ENCODE measurements at regions not wholly inside any gene's neighbourhood (a gene's known extent, or its start where the extent isn't known, plus 50 kb on each side); places are given as distances from the start of the nearest gene placed in this dataset.
"Not testable (repeated sequence)": the region's sequence is repeated elsewhere in the genome, so short reads cannot be mapped to it uniquely, and the experiment has no call there.

GRCh38 chr7:142642316-142642715, 107.0 kb upstream of the PRSS1 start:
- no peak for DNase-seq (ENCODE audit: low read depth, low spot score)
- in situ Hi-C loops (cut with HindIII; ENCODE audit: low pct_unique_long_range_greater_than_20kb, low sequenced_read_pairs), result no loop called here

GRCh38 chr7:142641252-142641651, 108.0 kb upstream of the PRSS1 start:
- not testable (repeated sequence) for DNase-seq (ENCODE audit: low read depth, low spot score)

DNA sequence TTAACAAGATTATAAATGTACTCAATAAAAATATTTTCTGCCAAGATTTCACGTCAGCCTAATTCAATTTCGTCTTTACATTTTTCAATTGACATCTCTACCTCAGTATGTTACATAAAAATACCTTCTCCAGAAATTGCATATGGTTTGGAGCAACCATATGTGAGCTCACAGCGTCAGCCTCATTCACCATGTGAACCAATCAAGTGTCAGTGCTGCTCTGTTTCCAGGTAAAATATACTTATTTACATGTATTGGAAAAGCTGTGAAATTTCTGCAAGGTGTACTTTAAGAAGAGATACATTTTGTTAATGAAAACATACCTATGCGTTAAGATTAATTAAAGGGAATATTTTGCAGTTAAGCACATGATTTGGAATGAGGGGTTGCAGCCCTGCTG, 110.7 kb upstream of the PRSS1 start:
- in situ Hi-C loops (cut with HindIII; ENCODE audit: low pct_unique_long_range_greater_than_20kb, low sequenced_read_pairs), result no loop called here

More at GRCh38 chr7:142641252-142641651, 108.0 kb upstream of the PRSS1 start:
- in situ Hi-C loops (cut with HindIII; ENCODE audit: low pct_unique_long_range_greater_than_20kb, low sequenced_read_pairs), result not testable (repeated sequence)

GRCh38 chr7:142637240-142637639, 112.0 kb upstream of the PRSS1 start:
- DNase-seq (ENCODE audit: low read depth, low spot score), result no peak
- in situ Hi-C loops (cut with HindIII; ENCODE audit: low pct_unique_long_range_greater_than_20kb, low sequenced_read_pairs), result no loop called here

More for the DNA sequence above, 110.7 kb upstream of the PRSS1 start:
- peak; percentile 50 for DNase-seq (ENCODE audit: low read depth, low spot score)

DNA sequence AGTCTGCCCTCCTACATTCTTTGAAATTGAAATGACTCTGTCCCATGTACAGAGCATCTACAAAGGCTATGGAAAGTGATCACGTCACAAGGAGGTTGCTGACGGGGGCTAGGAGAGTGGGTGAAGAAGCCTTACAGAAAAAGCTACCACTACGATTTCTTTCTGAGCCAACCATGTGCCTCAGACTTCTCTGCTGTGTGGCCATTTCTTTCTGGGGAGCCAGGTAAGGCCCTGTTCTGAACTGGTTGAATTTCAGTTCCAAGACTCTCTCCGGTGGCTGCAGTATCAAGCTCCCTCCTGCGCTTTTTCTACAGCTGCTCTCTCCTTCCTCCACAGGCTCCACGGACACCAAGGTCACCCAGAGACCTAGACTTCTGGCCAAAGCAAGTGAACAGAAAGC, 112.5 kb upstream of the PRSS1 start:
- DNase-seq (ENCODE audit: low read depth, low spot score), result no peak
- in situ Hi-C loops (cut with HindIII; ENCODE audit: low pct_unique_long_range_greater_than_20kb, low sequenced_read_pairs), result no loop called here

DNA sequence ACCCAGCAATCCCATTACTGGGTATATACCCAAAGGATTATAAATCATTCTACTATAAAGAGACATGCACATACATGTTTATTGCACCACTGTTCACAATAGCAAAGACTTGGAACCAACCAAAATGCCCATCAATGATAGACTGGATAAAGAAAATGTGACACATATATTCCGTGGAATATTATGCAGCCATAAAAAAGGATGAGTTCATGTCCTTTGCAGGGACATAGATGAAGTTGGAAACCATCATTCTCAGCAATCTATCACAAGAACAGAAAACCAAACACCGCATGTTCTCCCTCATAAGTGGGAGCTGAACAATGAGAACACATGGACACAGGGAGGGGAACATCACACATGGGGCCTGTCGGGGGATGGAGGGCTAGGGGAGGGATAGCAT, 113.2 kb upstream of the PRSS1 start:
- in situ Hi-C loops (cut with HindIII; ENCODE audit: low pct_unique_long_range_greater_than_20kb, low sequenced_read_pairs); DNase-seq (ENCODE audit: low read depth, low spot score): not testable (repeated sequence)

- DNase-seq (ENCODE audit: low read depth, low spot score), result peak; percentile 90
- in situ Hi-C loops (cut with HindIII; ENCODE audit: low pct_unique_long_range_greater_than_20kb, low sequenced_read_pairs), result no loop called here
Observed at GRCh38 chr7:142632271-142633134, 116.8 kb upstream of the PRSS1 start.

- no peak for DNase-seq (ENCODE audit: low read depth, low spot score)
- in situ Hi-C loops (cut with HindIII; ENCODE audit: low pct_unique_long_range_greater_than_20kb, low sequenced_read_pairs), result no loop called here
Observed at GRCh38 chr7:142629588-142630260, 119.5 kb upstream of the PRSS1 start.

GRCh38 chr7:142628945-142629344, 120.3 kb upstream of the PRSS1 start:
- in situ Hi-C loops (cut with HindIII; ENCODE audit: low pct_unique_long_range_greater_than_20kb, low sequenced_read_pairs), result no loop called here
- DNase-seq (ENCODE audit: low read depth, low spot score), result no peak

- in situ Hi-C loops (cut with HindIII; ENCODE audit: low pct_unique_long_range_greater_than_20kb, low sequenced_read_pairs); DNase-seq (ENCODE audit: low read depth, low spot score): not testable (repeated sequence)
Observed at GRCh38 chr7:142627223-142627622, 122.0 kb upstream of the PRSS1 start.

- DNase-seq (ENCODE audit: low read depth, low spot score), result peak; percentile 87
- in situ Hi-C loops (cut with HindIII; ENCODE audit: low pct_unique_long_range_greater_than_20kb, low sequenced_read_pairs), result no loop called here
Observed at GRCh38 chr7:142626420-142627035, 122.7 kb upstream of the PRSS1 start.

DNA sequence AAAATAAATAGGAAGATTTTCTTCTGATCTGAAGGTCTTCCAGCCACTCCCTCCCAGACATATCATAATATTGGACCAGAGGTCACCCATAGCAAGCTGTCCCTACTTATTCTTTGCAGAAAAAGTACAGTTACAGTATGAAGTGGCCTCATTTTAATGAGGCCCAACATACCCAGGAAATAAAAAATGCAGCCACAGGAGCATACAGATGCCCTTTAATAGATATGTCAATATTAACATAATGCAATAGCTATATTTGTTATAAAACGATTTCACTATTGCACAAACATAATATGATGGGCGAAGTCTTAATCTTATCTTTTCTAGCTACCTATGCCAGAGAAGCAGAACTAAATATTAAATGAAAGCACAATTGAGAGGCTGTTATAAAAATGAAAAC, 124.1 kb upstream of the PRSS1 start:
- DNase-seq (ENCODE audit: low read depth, low spot score); in situ Hi-C loops (cut with HindIII; ENCODE audit: low pct_unique_long_range_greater_than_20kb, low sequenced_read_pairs): not testable (repeated sequence)

GRCh38 chr7:142620402-142620801, 128.9 kb upstream of the PRSS1 start:
- DNase-seq (ENCODE audit: low read depth, low spot score), result no peak
- in situ Hi-C loops (cut with HindIII; ENCODE audit: low pct_unique_long_range_greater_than_20kb, low sequenced_read_pairs), result no loop called here

GRCh38 chr7:142618655-142619351, 130.5 kb upstream of the PRSS1 start:
- no peak for DNase-seq (ENCODE audit: low read depth, low spot score)
- in situ Hi-C loops (cut with HindIII; ENCODE audit: low pct_unique_long_range_greater_than_20kb, low sequenced_read_pairs), result no loop called here

DNA sequence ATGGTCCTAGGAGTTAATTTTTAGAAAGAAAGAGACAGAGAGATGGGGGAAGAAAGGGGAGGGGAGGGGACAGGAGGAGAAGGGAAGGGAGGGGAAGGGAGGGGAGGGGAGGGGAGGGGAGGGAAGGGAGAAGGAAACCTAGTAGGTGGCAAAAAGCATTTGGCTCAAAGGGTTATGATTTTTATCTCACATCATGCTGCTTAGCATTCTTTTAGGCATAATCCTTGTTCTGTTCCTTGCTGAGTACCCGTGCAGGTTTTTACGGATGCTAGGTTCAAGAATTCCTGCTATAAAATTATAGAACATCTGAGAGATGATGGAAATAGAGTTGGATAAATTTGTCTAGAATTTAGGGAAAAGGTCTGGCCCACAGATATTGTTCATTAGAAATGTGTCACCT, 132.4 kb upstream of the PRSS1 start:
- in situ Hi-C loops (cut with HindIII; ENCODE audit: low pct_unique_long_range_greater_than_20kb, low sequenced_read_pairs), result no loop called here
- no peak for DNase-seq (ENCODE audit: low read depth, low spot score)

DNA sequence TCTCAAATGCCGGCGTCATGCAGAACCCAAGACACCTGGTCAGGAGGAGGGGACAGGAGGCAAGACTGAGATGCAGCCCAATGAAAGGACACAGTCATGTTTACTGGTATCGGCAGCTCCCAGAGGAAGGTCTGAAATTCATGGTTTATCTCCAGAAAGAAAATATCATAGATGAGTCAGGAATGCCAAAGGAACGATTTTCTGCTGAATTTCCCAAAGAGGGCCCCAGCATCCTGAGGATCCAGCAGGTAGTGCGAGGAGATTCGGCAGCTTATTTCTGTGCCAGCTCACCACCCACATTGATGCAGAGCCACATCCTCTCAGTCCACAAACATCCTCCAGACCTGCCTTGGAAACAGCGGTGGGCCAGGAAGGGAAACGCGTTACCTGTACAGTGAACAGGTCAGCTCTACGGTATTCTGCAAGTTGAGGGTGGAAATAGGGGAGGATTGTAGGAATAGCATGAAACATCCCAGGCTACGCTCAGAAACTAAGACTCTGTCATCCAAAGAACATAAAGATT, 133.1 kb upstream of the PRSS1 start:
- in situ Hi-C loops (cut with HindIII; ENCODE audit: low pct_unique_long_range_greater_than_20kb, low sequenced_read_pairs), result no loop called here

GRCh38 chr7:142615508-142615907, 133.8 kb upstream of the PRSS1 start:
- no peak for DNase-seq (ENCODE audit: low read depth, low spot score)
- in situ Hi-C loops (cut with HindIII; ENCODE audit: low pct_unique_long_range_greater_than_20kb, low sequenced_read_pairs), result no loop called here

More for the DNA sequence above, 133.1 kb upstream of the PRSS1 start:
- no peak for DNase-seq (ENCODE audit: low read depth, low spot score)

DNA sequence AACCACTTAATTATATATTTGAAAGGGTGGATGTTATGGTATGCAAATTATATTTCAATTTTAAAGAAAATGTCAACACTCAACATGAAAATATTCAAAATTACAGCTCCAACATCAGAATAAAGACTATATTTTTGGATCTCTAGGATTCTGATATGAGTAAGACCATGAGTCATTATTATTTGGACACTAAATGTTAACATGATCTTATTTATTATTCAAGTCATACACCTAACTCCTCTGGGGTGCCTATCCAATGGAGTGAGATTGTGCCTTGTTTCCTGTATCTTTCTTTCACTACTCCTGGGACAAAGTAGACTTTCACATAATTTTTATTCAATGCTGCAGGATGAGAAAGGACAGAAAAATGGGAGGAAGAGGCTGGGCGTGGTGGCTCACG, 135.2 kb upstream of the PRSS1 start:
- in situ Hi-C loops (cut with HindIII; ENCODE audit: low pct_unique_long_range_greater_than_20kb, low sequenced_read_pairs), result no loop called here

More for the DNA sequence above, 135.2 kb upstream of the PRSS1 start:
- no peak for DNase-seq (ENCODE audit: low read depth, low spot score)

Data from SK-MEL-5 (cell line).